ENCODE measurements at regions not wholly inside any gene's neighbourhood (a gene's known extent, or its start where the extent isn't known, plus 50 kb on each side); places are given as distances from the start of the nearest gene placed in this dataset.
"Not testable (repeated sequence)": the region's sequence is repeated elsewhere in the genome, so short reads cannot be mapped to it uniquely, and the experiment has no call there.

DNA sequence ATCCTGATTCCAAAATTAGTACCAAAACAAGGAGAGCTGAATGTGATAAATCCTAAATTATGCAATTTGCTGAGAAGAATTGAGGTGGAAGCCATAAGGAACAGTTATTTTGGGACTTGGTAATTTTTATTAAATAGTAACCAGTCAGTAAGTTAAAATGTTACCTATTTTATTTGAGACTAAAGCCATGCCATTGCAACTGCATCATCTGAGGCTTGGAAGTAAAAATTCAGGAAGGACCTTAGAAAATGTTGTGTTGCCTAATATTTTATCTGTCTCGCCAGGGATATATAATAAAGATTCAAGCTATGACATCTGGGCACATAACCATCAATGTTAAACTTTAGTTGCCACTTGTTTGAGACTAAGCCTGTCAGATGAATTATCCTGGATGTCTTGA is 341.3 kb upstream of the MAGEB16 start:
- Histone ChIP-seq H3K36me3 (ENCODE audit: insufficient read depth, low read length) (no peaks in the 10 kb centered on the region), H3K27ac (ENCODE audit: low read depth in 1 of 2, low read length in 2 of 2) (no peak overlapping the region), H3K27me3 (ENCODE audit: control insufficient read depth in 1 of 2, insufficient read depth in 2 of 2, low read length in 2 of 2) (no peaks in the 10 kb centered on the region), H3K9me3 (ENCODE audit: control insufficient read depth in 1 of 2, insufficient read depth in 1 of 2, low read length in 2 of 2) (no peaks in the 10 kb centered on the region), H3K4me3 (ENCODE audit: low read length) (no peak overlapping the region), H3K4me1 (ENCODE audit: insufficient read depth, low read length) (no peaks in the 10 kb centered on the region)
- Mint-ChIP-seq H3K36me3 (ENCODE audit: low read depth) (no peaks in the 10 kb centered on the region), H3K27ac (no peak overlapping the region), H3K4me1 (ENCODE audit: low read depth) (no peaks in the 10 kb centered on the region), H3K27me3 (no peaks in the 10 kb centered on the region), H3K9me3 (peaks cover 4% of the 10 kb centered on the region), H3K4me3 (no peak overlapping the region)
- TF ChIP-seq, protein P1, sequence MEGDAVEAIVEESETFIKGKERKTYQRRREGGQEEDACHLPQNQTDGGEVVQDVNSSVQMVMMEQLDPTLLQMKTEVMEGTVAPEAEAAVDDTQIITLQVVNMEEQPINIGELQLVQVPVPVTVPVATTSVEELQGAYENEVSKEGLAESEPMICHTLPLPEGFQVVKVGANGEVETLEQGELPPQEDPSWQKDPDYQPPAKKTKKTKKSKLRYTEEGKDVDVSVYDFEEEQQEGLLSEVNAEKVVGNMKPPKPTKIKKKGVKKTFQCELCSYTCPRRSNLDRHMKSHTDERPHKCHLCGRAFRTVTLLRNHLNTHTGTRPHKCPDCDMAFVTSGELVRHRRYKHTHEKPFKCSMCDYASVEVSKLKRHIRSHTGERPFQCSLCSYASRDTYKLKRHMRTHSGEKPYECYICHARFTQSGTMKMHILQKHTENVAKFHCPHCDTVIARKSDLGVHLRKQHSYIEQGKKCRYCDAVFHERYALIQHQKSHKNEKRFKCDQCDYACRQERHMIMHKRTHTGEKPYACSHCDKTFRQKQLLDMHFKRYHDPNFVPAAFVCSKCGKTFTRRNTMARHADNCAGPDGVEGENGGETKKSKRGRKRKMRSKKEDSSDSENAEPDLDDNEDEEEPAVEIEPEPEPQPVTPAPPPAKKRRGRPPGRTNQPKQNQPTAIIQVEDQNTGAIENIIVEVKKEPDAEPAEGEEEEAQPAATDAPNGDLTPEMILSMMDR (IDR thresholded peaks at IDR 0.05) = no peak
- POLR2A ChIA-PET = no interaction called here
- CTCF ChIA-PET = no interaction called here
- intact Hi-C loops (cut with DNase I, micrococcal nuclease) = no loop called here
- DNase-seq (no peak), ATAC-seq (ENCODE audit: poor library complexity) (no peak)

DNA sequence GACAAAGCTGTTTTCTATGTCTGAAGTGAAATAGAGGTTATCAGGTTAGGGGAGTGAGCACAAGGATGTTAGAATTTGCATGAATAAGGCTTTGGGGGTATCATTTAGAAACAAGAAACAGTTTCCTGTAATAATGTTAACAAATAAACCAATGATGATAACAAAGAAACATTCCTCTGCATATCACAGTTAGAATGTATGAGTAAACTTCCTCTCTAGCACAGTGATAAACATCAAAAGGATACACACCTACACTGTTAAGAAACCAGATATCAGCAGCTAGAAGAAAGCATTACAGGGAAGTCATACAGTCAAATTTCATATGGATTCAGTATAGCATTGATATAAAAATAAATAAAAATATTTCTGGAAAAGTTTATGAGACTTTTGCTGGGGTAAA is 340.0 kb upstream of the MAGEB16 start:
- Histone ChIP-seq H3K27ac (ENCODE audit: low read depth in 1 of 2, low read length in 2 of 2) (no peak overlapping the region), H3K9me3 (ENCODE audit: control insufficient read depth in 1 of 2, insufficient read depth in 1 of 2, low read length in 2 of 2) (no peaks in the 10 kb centered on the region), H3K4me1 (ENCODE audit: insufficient read depth, low read length) (no peaks in the 10 kb centered on the region), H3K27me3 (ENCODE audit: control insufficient read depth in 1 of 2, insufficient read depth in 2 of 2, low read length in 2 of 2) (no peaks in the 10 kb centered on the region), H3K4me3 (ENCODE audit: low read length) (no peak overlapping the region), H3K36me3 (ENCODE audit: insufficient read depth, low read length) (no peaks in the 10 kb centered on the region)
- DNase-seq (no peak), ATAC-seq (ENCODE audit: poor library complexity) (no peak)
- intact Hi-C loops (cut with DNase I, micrococcal nuclease) = no loop called here
- Mint-ChIP-seq H3K4me1 (ENCODE audit: low read depth) (no peaks in the 10 kb centered on the region), H3K4me3 (no peak overlapping the region), H3K9me3 (peaks cover 4% of the 10 kb centered on the region), H3K36me3 (ENCODE audit: low read depth) (no peaks in the 10 kb centered on the region), H3K27ac (no peak overlapping the region), H3K27me3 (no peaks in the 10 kb centered on the region)
- ChIA-PET CTCF (no interaction called here), POLR2A (no interaction called here)
- TF ChIP-seq, protein P1 (IDR thresholded peaks at IDR 0.05) = no peak

DNA sequence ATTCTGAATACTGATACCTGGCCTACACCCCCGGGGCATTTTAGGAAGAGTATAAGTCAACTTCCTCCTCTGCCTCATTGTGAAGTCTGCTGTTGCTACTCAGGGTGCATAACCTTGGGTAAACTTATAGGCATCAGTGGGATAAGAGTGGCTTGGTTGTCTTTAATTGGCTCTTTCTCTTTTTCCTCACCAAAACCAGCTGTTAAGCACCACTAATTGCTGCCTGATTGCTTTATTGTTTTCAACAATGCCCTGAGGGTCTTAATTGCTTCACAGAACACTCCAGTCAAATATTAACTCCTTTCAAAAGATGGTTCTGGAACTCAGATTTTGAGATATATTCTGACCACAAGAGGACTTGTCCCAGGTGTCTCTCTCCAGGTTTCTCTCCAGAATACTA is 337.0 kb upstream of the MAGEB16 start:
- H3K36me3 ChIP-seq (ENCODE audit: insufficient read depth, low read length) = no peaks in the 10 kb centered on the region
- no peaks in the 10 kb centered on the region for H3K27me3 Mint-ChIP-seq
- no peaks in the 10 kb centered on the region for H3K4me1 ChIP-seq (ENCODE audit: insufficient read depth, low read length)
- intact Hi-C loops (cut with DNase I, micrococcal nuclease) = no loop called here
- ChIA-PET POLR2A (no interaction called here), CTCF (no interaction called here)
- DNase-seq (no peak), ATAC-seq (ENCODE audit: poor library complexity) (no peak)
- no peaks in the 10 kb centered on the region for H3K36me3 Mint-ChIP-seq (ENCODE audit: low read depth)
- H3K27ac Mint-ChIP-seq = no peak overlapping the region
- peaks cover 4% of the 10 kb centered on the region for H3K9me3 Mint-ChIP-seq
- H3K9me3 ChIP-seq (ENCODE audit: control insufficient read depth in 1 of 2, insufficient read depth in 1 of 2, low read length in 2 of 2) = no peaks in the 10 kb centered on the region
- no peak overlapping the region for H3K4me3 Mint-ChIP-seq
- TF ChIP-seq, protein P1 (IDR thresholded peaks at IDR 0.05) = no peak
- H3K4me1 Mint-ChIP-seq (ENCODE audit: low read depth) = no peaks in the 10 kb centered on the region
- H3K27ac ChIP-seq (ENCODE audit: low read depth in 1 of 2, low read length in 2 of 2) = no peak overlapping the region
- no peak overlapping the region for H3K4me3 ChIP-seq (ENCODE audit: low read length)
- H3K27me3 ChIP-seq (ENCODE audit: control insufficient read depth in 1 of 2, insufficient read depth in 2 of 2, low read length in 2 of 2) = no peaks in the 10 kb centered on the region

DNA sequence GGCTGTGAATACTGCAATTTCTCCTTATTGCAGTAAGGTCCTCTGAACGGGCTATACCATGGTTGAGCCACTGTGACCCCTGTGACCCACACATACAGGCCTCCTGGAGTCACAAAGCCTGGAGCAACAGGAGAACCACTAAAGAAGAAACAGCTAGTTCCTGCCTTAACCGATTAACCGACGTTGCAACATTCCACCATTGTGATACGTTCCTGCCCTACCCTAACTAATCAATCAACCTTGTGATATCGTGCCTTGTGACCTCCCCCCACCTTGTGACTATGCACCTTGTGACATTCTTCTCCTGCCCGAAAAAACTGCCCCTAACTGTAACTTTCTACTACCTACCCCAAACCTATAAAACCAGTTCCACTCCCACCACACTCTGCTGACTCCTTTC is 301.5 kb upstream of the MAGEB16 start:
- H3K9me3 ChIP-seq (ENCODE audit: control insufficient read depth in 1 of 2, insufficient read depth in 1 of 2, low read length in 2 of 2); H3K4me3 ChIP-seq (ENCODE audit: low read length); ATAC-seq (ENCODE audit: poor library complexity); DNase-seq; CTCF ChIA-PET; intact Hi-C loops (cut with DNase I, micrococcal nuclease); H3K9me3 Mint-ChIP-seq; H3K4me1 ChIP-seq (ENCODE audit: insufficient read depth, low read length); H3K4me3 Mint-ChIP-seq; H3K27me3 Mint-ChIP-seq; POLR2A ChIA-PET; H3K4me1 Mint-ChIP-seq (ENCODE audit: low read depth); H3K27ac ChIP-seq (ENCODE audit: low read depth in 1 of 2, low read length in 2 of 2); H3K27me3 ChIP-seq (ENCODE audit: control insufficient read depth in 1 of 2, insufficient read depth in 2 of 2, low read length in 2 of 2); H3K27ac Mint-ChIP-seq; H3K36me3 ChIP-seq (ENCODE audit: insufficient read depth, low read length); H3K36me3 Mint-ChIP-seq (ENCODE audit: low read depth): not testable (repeated sequence)

DNA sequence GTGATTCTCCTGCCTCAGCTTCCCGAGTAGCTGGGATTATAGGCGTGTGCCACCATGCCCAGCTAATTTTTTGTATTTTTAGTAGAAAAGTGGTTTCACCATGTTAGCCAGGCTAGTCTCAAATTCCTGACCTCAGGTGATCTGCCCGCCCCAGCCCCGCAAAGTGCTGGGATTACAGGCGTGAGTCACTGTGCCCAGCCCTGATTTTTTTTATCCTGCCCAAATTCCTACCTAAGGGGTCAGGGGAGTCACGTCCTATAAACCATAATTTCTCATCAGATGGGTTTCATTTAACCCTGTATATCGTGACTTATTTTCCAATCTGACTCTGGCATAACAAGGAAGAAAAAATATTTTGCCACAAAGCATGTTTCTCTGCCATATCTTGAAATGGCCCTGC is 300.7 kb upstream of the MAGEB16 start:
- H3K4me1 Mint-ChIP-seq (ENCODE audit: low read depth); CTCF ChIA-PET; H3K27ac Mint-ChIP-seq; H3K36me3 ChIP-seq (ENCODE audit: insufficient read depth, low read length); H3K4me3 ChIP-seq (ENCODE audit: low read length); H3K27me3 Mint-ChIP-seq; H3K4me3 Mint-ChIP-seq; H3K9me3 ChIP-seq (ENCODE audit: control insufficient read depth in 1 of 2, insufficient read depth in 1 of 2, low read length in 2 of 2); H3K27ac ChIP-seq (ENCODE audit: low read depth in 1 of 2, low read length in 2 of 2); H3K4me1 ChIP-seq (ENCODE audit: insufficient read depth, low read length); H3K9me3 Mint-ChIP-seq; POLR2A ChIA-PET; ATAC-seq (ENCODE audit: poor library complexity); intact Hi-C loops (cut with DNase I, micrococcal nuclease); H3K27me3 ChIP-seq (ENCODE audit: control insufficient read depth in 1 of 2, insufficient read depth in 2 of 2, low read length in 2 of 2); H3K36me3 Mint-ChIP-seq (ENCODE audit: low read depth); DNase-seq: not testable (repeated sequence)

Data from CD4-positive, alpha-beta T cell (primary cell).